ENCODE measurements at regions not wholly inside any gene's neighbourhood (a gene's known extent, or its start where the extent isn't known, plus 50 kb on each side); places are given as distances from the start of the nearest gene placed in this dataset.

DNA sequence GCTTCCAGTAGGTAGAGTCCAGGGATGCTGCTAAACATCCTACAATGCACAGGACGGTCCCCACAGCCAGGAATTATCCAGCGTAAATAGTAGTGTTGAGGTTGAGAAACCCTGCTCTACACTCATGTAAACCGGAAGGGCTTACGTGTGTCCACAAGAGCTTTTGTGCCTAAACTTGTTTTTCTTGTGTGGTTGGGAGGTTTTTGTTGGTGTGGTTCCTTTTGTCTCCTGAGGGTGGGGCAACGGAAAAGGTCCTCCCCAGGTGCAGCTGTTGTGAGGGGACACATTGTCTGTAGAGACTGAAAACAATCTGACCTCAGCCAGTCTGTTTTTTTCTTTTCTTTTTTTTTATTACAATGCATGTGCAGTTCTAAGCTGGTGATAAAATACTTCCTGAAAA, 72.7 kb upstream of the MGAT5 start (continued):
- TF ChIP-seq, protein P1, sequence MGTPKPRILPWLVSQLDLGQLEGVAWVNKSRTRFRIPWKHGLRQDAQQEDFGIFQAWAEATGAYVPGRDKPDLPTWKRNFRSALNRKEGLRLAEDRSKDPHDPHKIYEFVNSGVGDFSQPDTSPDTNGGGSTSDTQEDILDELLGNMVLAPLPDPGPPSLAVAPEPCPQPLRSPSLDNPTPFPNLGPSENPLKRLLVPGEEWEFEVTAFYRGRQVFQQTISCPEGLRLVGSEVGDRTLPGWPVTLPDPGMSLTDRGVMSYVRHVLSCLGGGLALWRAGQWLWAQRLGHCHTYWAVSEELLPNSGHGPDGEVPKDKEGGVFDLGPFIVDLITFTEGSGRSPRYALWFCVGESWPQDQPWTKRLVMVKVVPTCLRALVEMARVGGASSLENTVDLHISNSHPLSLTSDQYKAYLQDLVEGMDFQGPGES (IDR thresholded peaks at IDR 0.05): no peak
- peak; percentile 66 for TF ChIP-seq RUNX3 (IDR thresholded peaks at IDR 0.05; ENCODE audit: low read length)
- TF ChIP-seq, protein P2, sequence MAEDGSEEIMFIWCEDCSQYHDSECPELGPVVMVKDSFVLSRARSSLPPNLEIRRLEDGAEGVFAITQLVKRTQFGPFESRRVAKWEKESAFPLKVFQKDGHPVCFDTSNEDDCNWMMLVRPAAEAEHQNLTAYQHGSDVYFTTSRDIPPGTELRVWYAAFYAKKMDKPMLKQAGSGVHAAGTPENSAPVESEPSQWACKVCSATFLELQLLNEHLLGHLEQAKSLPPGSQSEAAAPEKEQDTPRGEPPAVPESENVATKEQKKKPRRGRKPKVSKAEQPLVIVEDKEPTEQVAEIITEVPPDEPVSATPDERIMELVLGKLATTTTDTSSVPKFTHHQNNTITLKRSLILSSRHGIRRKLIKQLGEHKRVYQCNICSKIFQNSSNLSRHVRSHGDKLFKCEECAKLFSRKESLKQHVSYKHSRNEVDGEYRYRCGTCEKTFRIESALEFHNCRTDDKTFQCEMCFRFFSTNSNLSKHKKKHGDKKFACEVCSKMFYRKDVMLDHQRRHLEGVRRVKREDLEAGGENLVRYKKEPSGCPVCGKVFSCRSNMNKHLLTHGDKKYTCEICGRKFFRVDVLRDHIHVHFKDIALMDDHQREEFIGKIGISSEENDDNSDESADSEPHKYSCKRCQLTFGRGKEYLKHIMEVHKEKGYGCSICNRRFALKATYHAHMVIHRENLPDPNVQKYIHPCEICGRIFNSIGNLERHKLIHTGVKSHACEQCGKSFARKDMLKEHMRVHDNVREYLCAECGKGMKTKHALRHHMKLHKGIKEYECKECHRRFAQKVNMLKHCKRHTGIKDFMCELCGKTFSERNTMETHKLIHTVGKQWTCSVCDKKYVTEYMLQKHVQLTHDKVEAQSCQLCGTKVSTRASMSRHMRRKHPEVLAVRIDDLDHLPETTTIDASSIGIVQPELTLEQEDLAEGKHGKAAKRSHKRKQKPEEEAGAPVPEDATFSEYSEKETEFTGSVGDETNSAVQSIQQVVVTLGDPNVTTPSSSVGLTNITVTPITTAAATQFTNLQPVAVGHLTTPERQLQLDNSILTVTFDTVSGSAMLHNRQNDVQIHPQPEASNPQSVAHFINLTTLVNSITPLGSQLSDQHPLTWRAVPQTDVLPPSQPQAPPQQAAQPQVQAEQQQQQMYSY (CRISPR knock-in tag; IDR thresholded peaks at IDR 0.05): no peak
- TF ChIP-seq, protein P3, sequence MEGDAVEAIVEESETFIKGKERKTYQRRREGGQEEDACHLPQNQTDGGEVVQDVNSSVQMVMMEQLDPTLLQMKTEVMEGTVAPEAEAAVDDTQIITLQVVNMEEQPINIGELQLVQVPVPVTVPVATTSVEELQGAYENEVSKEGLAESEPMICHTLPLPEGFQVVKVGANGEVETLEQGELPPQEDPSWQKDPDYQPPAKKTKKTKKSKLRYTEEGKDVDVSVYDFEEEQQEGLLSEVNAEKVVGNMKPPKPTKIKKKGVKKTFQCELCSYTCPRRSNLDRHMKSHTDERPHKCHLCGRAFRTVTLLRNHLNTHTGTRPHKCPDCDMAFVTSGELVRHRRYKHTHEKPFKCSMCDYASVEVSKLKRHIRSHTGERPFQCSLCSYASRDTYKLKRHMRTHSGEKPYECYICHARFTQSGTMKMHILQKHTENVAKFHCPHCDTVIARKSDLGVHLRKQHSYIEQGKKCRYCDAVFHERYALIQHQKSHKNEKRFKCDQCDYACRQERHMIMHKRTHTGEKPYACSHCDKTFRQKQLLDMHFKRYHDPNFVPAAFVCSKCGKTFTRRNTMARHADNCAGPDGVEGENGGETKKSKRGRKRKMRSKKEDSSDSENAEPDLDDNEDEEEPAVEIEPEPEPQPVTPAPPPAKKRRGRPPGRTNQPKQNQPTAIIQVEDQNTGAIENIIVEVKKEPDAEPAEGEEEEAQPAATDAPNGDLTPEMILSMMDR (IDR thresholded peaks at IDR 0.05 in 2 of 3, conservative IDR thresholded peaks at IDR 0.05 in 1 of 3; ENCODE audit: control insufficient read depth in 2 of 3, extremely low read depth in 1 of 3, insufficient read depth in 1 of 3, low read depth in 3 of 3, low read length in 3 of 3): peak in 1 of 3 experiments; percentile 16; a peak in 2 of 6 replicates
- TF ChIP-seq, protein P4, sequence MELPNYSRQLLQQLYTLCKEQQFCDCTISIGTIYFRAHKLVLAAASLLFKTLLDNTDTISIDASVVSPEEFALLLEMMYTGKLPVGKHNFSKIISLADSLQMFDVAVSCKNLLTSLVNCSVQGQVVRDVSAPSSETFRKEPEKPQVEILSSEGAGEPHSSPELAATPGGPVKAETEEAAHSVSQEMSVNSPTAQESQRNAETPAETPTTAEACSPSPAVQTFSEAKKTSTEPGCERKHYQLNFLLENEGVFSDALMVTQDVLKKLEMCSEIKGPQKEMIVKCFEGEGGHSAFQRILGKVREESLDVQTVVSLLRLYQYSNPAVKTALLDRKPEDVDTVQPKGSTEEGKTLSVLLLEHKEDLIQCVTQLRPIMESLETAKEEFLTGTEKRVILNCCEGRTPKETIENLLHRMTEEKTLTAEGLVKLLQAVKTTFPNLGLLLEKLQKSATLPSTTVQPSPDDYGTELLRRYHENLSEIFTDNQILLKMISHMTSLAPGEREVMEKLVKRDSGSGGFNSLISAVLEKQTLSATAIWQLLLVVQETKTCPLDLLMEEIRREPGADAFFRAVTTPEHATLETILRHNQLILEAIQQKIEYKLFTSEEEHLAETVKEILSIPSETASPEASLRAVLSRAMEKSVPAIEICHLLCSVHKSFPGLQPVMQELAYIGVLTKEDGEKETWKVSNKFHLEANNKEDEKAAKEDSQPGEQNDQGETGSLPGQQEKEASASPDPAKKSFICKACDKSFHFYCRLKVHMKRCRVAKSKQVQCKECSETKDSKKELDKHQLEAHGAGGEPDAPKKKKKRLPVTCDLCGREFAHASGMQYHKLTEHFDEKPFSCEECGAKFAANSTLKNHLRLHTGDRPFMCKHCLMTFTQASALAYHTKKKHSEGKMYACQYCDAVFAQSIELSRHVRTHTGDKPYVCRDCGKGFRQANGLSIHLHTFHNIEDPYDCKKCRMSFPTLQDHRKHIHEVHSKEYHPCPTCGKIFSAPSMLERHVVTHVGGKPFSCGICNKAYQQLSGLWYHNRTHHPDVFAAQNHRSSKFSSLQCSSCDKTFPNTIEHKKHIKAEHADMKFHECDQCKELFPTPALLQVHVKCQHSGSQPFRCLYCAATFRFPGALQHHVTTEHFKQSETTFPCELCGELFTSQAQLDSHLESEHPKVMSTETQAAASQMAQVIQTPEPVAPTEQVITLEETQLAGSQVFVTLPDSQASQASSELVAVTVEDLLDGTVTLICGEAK (IDR thresholded peaks at IDR 0.05; ENCODE audit: borderline replicate concordance): no peak
- no peak for TF ChIP-seq PAX5 (IDR thresholded peaks at IDR 0.05; ENCODE audit: borderline replicate concordance, low read depth, low read length)
- no peak for TF ChIP-seq LARP7 (IDR thresholded peaks at IDR 0.05)
- TF ChIP-seq PML (IDR thresholded peaks at IDR 0.05; ENCODE audit: low read length): no peak

All from GM12878 (cell line).